ENCODE measurements at regions not wholly inside any gene's neighbourhood (a gene's known extent, or its start where the extent isn't known, plus 50 kb on each side); places are given as distances from the start of the nearest gene placed in this dataset.

- no peak for TF ChIP-seq CTCF (IDR thresholded peaks at IDR 0.05)
- no peak for TF ChIP-seq POLR2A (IDR thresholded peaks at IDR 0.05)
Observed at GRCh38 chr6:14598017-14598864, 480.7 kb downstream of the CD83 start.

Measured in body of pancreas (tissue), 4 donors.